SK-N-MC (cell line): ENCODE measurements at regions not wholly inside any gene's neighbourhood (a gene's known extent, or its start where the extent isn't known, plus 50 kb on each side); places are given as distances from the start of the nearest gene placed in this dataset.
A peak's percentile ranks its signal among the peaks of the same experiment; 100 is the strongest.

Experiments
- DNase-seq: peaks from one replicate; pipeline ENCODE4 v3.0.0-alpha.2; 2011; ENCODE audit warnings: low read depth, low spot score
- H3K27ac ChIP-seq: fragments of 200-600 bp; sonication (generic); 2 replicates; pipeline ENCODE4 v1.5.1; 2016; ENCODE audit warnings: mixed run types
- H3K36me3 ChIP-seq: fragments of 200-600 bp; sonication (generic); 2 replicates; pipeline ENCODE4 v1.6.1; 2017; ENCODE audit warnings: antibody characterized with exemption, low read length, mixed read lengths; ENCODE audit not compliant: insufficient read depth
- H3K4me3 ChIP-seq: fragments of 200-600 bp; sonication (generic); 2 replicates; pipeline ENCODE4 v1.5.1; 2016
- H3K9ac ChIP-seq: fragments of 200-600 bp; sonication (generic); 2 replicates; pipeline ENCODE4 v1.8.0; 2017; ENCODE audit warnings: mixed run types, mixed read lengths; ENCODE audit not compliant: insufficient read length
- H3K9me3 ChIP-seq: fragments of 200-600 bp; sonication (generic); 2 replicates; pipeline ENCODE4 v1.6.1; 2017; ENCODE audit warnings: low read depth, mild to moderate bottlenecking, antibody characterized with exemption, low read length, moderate library complexity, mixed read lengths
- EZH2 ChIP-seq: fragments of 200-600 bp; sonication (generic); IDR thresholded peaks from one replicate; pipeline ENCODE4 v1.6.1; 2017; ENCODE audit warnings: antibody characterized with exemption
- FOXP2 ChIP-seq: optimal IDR thresholded peaks from 2 replicates; pipeline ENCODE3; 2011; ENCODE audit warnings: mild to moderate bottlenecking, moderate library complexity; ENCODE audit not compliant: insufficient read depth; ENCODE audit errors: extremely low read length, control extremely low read depth
- POLR2AphosphoS5 ChIP-seq: IDR thresholded peaks from 2 replicates; pipeline ENCODE4 v1.6.1; 2012; ENCODE audit warnings: mild to moderate bottlenecking, low read depth, low read length, borderline replicate concordance

DNA sequence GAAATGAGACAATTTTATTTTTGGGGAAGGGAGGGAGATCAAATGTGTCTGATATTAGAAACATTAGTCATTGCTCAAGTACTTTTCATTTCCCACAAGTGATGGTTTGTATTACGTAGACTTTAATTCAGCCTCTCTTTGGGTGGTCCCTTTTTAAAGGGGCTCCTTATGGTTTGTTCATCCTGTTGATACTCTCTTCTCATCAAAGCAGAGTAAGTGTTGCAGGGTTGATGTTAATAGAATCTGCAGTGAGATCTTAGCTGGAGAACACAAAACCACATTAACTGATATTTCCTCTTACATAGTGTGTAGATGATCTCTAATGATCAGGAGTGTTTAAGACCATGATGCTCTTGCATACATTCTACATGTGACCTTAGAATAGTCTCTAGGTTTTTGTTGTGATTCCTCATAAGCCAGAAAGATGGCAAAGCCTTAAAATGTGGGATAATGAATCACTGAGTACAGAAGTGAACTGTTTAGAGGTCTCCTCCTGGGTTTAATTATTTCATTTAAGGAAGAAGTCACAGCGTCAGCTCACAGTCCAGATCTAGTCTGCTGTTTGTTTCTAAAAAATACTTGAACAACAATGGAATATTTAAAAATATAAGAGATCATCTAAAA lies 87.4 kb upstream of the PTPRR start:
- Histone ChIP-seq H3K27ac (no peak overlapping the region), H3K9ac (no peak overlapping the region)

GRCh38 chr12:71007020-71007419 lies 86.5 kb upstream of the PTPRR start:
- H3K9ac ChIP-seq = no peak overlapping the region
- no peak for DNase-seq
- TF ChIP-seq FOXP2 = no peak
- no peak for TF ChIP-seq POLR2AphosphoS5
- TF ChIP-seq EZH2 = no peak
- no peak overlapping the region for H3K4me3 ChIP-seq
- no peaks in the 10 kb centered on the region for H3K36me3 ChIP-seq
- no peaks in the 10 kb centered on the region for H3K9me3 ChIP-seq
- H3K27ac ChIP-seq = no peak overlapping the region

More for the DNA sequence above, 87.4 kb upstream of the PTPRR start:
- Histone ChIP-seq H3K36me3 (no peaks in the 10 kb centered on the region), H3K9me3 (no peaks in the 10 kb centered on the region), H3K4me3 (no peak overlapping the region)
- TF ChIP-seq FOXP2 (no peak), POLR2AphosphoS5 (no peak), EZH2 (no peak)
- DNase-seq = no peak

DNA sequence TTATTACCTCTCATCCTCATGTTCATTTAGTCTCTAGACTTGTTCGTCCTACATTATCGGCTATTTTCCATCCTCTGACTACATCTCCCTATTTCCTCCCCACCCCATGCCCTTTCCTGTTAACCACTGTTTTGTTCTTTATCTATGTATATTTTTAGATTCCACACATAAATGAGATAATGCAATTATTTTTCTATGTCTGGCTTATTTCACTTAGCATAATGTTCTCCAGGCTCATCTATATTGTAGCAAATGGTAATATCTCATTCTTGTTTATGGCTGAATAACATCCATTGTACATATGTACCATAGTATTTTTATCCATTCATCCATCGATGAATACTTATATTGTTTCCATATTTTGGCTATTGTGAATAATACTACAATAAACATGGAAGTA lies 84.6 kb upstream of the PTPRR start:
- Histone ChIP-seq H3K27ac (no peak overlapping the region), H3K36me3 (no peaks in the 10 kb centered on the region), H3K9me3 (no peaks in the 10 kb centered on the region), H3K4me3 (no peak overlapping the region), H3K9ac (no peak overlapping the region)
- TF ChIP-seq EZH2 (no peak), POLR2AphosphoS5 (no peak), FOXP2 (no peak)
- DNase-seq = no peak

DNA sequence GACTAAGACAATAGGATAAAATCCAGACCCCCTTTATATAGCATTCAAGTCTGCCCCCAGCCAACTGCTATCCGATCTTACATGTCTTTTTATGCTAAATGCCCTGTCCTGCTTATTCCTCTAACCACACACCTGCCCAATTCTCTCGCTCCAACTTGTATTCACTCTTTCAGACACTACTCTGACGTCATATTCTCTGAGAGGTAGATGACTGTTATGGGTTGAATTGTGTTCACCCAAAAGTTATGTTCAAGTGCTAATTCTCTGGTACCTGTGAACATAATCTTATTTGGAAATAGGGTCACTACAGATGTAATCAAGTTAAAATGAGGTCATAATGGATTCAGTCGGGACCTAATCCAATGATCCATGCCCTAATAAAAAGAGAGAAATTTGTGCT lies 84.0 kb upstream of the PTPRR start:
- H3K4me3 ChIP-seq = no peak overlapping the region
- no peak for DNase-seq
- TF ChIP-seq FOXP2 = no peak
- no peak for TF ChIP-seq POLR2AphosphoS5
- TF ChIP-seq EZH2 = no peak

GRCh38 chr12:71000748-71001147 lies 80.2 kb upstream of the PTPRR start:
- Histone ChIP-seq H3K4me3 (no peak overlapping the region), H3K36me3 (no peaks in the 10 kb centered on the region), H3K9ac (no peak overlapping the region), H3K27ac (no peak overlapping the region), H3K9me3 (no peaks in the 10 kb centered on the region)
- no peak for TF ChIP-seq POLR2AphosphoS5
- TF ChIP-seq FOXP2 = no peak
- DNase-seq = no peak

More for the DNA sequence above, 84.0 kb upstream of the PTPRR start:
- Histone ChIP-seq H3K9ac (no peak overlapping the region), H3K36me3 (no peaks in the 10 kb centered on the region), H3K27ac (no peak overlapping the region), H3K9me3 (no peaks in the 10 kb centered on the region)

DNA sequence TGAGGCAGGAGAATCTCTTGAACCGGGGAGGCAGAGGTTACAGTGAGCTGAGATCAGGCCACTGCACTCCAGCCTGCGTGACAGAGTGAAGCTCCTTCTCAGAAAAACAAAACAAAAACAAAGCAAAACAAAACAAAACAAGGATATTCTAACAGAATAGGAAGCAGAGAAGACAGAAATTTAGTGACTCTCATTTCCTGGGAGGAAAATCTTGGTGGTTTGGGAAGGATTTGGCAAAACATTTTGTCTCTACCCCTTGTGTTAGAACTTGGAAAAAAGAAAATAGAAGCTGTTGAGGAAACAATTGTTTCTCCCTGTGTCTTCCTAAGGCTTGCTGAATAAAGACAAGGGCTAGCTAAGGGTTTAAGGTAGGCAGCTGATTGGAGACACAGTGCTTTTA lies 79.7 kb upstream of the PTPRR start:
- Histone ChIP-seq H3K36me3 (no peaks in the 10 kb centered on the region), H3K4me3 (no peak overlapping the region), H3K9ac (no peak overlapping the region), H3K9me3 (no peaks in the 10 kb centered on the region), H3K27ac (no peak overlapping the region)
- no peak for DNase-seq
- no peak for TF ChIP-seq EZH2
- no peak for TF ChIP-seq FOXP2
- no peak for TF ChIP-seq POLR2AphosphoS5

DNA sequence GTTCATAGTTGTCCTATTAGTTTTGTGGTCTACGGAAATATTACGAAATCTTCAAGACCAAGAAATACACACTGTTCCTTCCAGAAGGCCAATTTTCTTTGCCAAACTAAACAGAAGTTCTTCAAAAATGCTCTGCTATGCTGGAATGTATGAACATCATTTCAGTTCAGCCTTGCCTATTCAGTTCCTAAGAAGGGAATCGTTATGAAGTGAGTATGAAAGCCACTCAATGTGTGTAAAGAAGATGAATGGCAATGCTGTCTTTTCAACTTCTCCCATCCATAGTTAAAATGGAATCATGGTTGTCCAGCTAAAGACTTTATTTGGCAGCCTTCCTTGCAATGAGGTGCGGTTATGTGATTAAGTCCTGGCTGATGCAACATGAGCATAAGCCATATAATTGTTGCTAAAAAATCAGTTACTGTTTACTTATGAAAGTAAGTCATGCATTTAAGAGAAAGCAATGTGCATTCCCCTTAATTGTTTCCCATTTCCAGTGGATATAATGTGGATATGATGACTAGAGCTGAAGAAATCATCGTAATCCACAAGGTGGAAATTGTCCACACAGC lies 73.8 kb upstream of the PTPRR start:
- Histone ChIP-seq H3K4me3 (no peak overlapping the region), H3K9me3 (no peaks in the 10 kb centered on the region), H3K36me3 (no peaks in the 10 kb centered on the region), H3K27ac (no peak overlapping the region), H3K9ac (no peak overlapping the region)
- TF ChIP-seq POLR2AphosphoS5 = no peak
- no peak for TF ChIP-seq FOXP2
- TF ChIP-seq EZH2 = no peak
- no peak for DNase-seq

GRCh38 chr12:70989232-70989631 lies 68.7 kb upstream of the PTPRR start:
- no peak for DNase-seq
- H3K9ac ChIP-seq = no peak overlapping the region
- H3K4me3 ChIP-seq = no peak overlapping the region
- H3K36me3 ChIP-seq = no peaks in the 10 kb centered on the region
- no peak overlapping the region for H3K27ac ChIP-seq
- TF ChIP-seq POLR2AphosphoS5 (no peak), FOXP2 (no peak), EZH2 (no peak)
- H3K9me3 ChIP-seq = no peaks in the 10 kb centered on the region

DNA sequence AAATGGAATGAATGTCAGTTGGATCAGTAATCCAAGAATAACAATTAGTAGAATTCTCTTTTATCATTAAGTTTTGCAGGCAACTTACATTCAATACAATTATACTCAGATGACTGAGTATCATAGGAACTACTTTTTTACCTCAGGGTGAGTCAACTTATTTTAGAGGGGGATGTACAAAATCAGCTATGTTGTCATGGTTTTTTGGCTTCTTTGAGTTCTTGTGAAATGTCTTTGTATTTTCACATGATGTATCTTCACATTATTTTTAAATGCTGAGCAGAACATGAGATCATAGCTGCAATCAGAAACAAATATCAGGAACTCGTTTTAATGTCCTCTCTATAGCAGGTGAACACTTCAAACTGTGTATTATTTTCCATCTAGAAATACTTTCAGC lies 65.3 kb upstream of the PTPRR start:
- DNase-seq = peak; percentile 10
- Histone ChIP-seq H3K4me3 (no peak overlapping the region), H3K9me3 (no peaks in the 10 kb centered on the region), H3K9ac (no peak overlapping the region), H3K27ac (0 out of 2 replicates have a peak overlapping the region, but pooled peaks have one; percentile 5), H3K36me3 (no peaks in the 10 kb centered on the region)
- TF ChIP-seq FOXP2 = no peak
- TF ChIP-seq EZH2 = no peak
- TF ChIP-seq POLR2AphosphoS5 = no peak
